HCT116 (cell line): ENCODE measurements at regions not wholly inside any gene's neighbourhood (a gene's known extent, or its start where the extent isn't known, plus 50 kb on each side); places are given as distances from the start of the nearest gene placed in this dataset.

ENCODE experiments used
- ATAC-seq: fragments of 200-7000 bp; cut with Tn5 transposase; 2 replicates; pipeline ENCODE4 v1.9.1; 2020; ENCODE audit warnings: mild to moderate bottlenecking, moderate library complexity
- BruUV-seq: library from RNA; stranded (reverse); fragments of 400-500 nt; replicated peaks from 2 replicates; lab custom pipeline; 2021; lab: Mats Ljungman, UMichigan
- CTCF ChIA-PET: fragments of 300-600 bp; sonication (Branson Sonifier 250); formaldehyde crosslinking; loops from one replicate; lab custom pipeline; 2021; ENCODE audit warnings: antibody characterized with exemption; lab: Charles Lee
- POLR2A ChIA-PET: fragments of 300-600, 350-600 bp; sonication (Branson Sonifier 250); formaldehyde crosslinking; loops from one replicate; lab custom pipeline; 2021; ENCODE audit warnings: antibody characterized with exemption; lab: Charles Lee
- RAD21 ChIA-PET, 2 experiments: fragments of 300-600 bp; sonication (Branson Sonifier 250); formaldehyde crosslinking; loops; one replicate each; lab custom pipeline; 2023; ENCODE audit warnings: low total read pairs in 2 of 2; ENCODE audit not compliant: uncharacterized antibody in 2 of 2, unreplicated experiment in 2 of 2, low non-redundant PET in 1 of 2; lab: Charles Lee
- DNase-seq: peaks from one replicate; pipeline ENCODE4 v3.0.0-alpha.2; 2010; ENCODE audit warnings: low read depth, low spot score
- H2AFZ ChIP-seq: fragments of 200-600 bp; shearing (Covaris generic), sonication (generic); 2 replicates; pipeline ENCODE4 v1.6.1; 2017; ENCODE audit warnings: low read depth, mixed run types, mixed read lengths, antibody characterized with exemption, low read length; ENCODE audit not compliant: poor library complexity, severe bottlenecking
- H3K27ac ChIP-seq: 2 replicates; pipeline ENCODE4 v1.5.1; 2012; ENCODE audit warnings: low read depth, low read length
- H3K27me3 ChIP-seq: fragments of 200-600 bp; sonication (generic); 2 replicates; pipeline ENCODE4 v1.6.1; 2016; ENCODE audit warnings: mixed run types, low read length, mixed read lengths; ENCODE audit not compliant: insufficient read depth
- H3K36me3 ChIP-seq, 2 experiments: fragments of 200-500 bp in 1 of 2; fragments of 200-600 bp in 1 of 2; sonication (Bioruptor generic) in 1 of 2; sonication (generic) in 1 of 2; 2 replicates each; pipeline versions ENCODE4 v1.5.1 to v1.6.1; 2014 to 2016; ENCODE audit warnings: low read length in 2 of 2, inconsistent platforms in 1 of 2, mixed read lengths in 1 of 2, mixed run types in 1 of 2; ENCODE audit not compliant: insufficient read depth in 2 of 2, control insufficient read depth in 1 of 2
- H3K4me1 ChIP-seq, 2 experiments: fragments of 200-600 bp in 1 of 2; sonication (generic) in 1 of 2; 2 replicates each; pipeline versions ENCODE4 v1.5.1 to v1.6.1; 2012 to 2017; ENCODE audit warnings: low read length in 2 of 2, inconsistent platforms in 1 of 2, mild to moderate bottlenecking in 1 of 2, mixed read lengths in 1 of 2, mixed run types in 1 of 2, moderate library complexity in 1 of 2; ENCODE audit not compliant: insufficient read depth in 2 of 2, control insufficient read depth in 1 of 2
- H3K4me2 ChIP-seq: fragments of 200-600 bp; sonication (generic); 2 replicates; pipeline ENCODE4 v1.6.1; 2017; ENCODE audit warnings: mixed run types, low read length, mixed read lengths
- H3K4me3 ChIP-seq, 2 experiments: fragments of 200-600 bp in 1 of 2; sonication (generic) in 1 of 2; replicated peaks in 1 of 2; 2 replicates each; pipeline ENCODE4 v1.5.1; 2011 to 2016; ENCODE audit warnings: low read length in 2 of 2, control low read depth in 1 of 2, low read depth in 1 of 2, mild to moderate bottlenecking in 1 of 2, mixed read lengths in 1 of 2, mixed run types in 1 of 2
- H3K79me2 ChIP-seq: fragments of 200-600 bp; sonication (generic); 2 replicates; pipeline ENCODE4 v1.6.1; 2017; ENCODE audit warnings: mild to moderate bottlenecking, mixed run types, low read length, moderate library complexity, mixed read lengths; ENCODE audit not compliant: insufficient read depth
- H3K9ac ChIP-seq: fragments of 200-600 bp; sonication (generic); 2 replicates; pipeline ENCODE4 v1.6.1; 2016; ENCODE audit warnings: low read length, mixed read lengths
- H3K9me2 ChIP-seq: fragments of 200-600 bp; sonication (generic), shearing (Covaris generic); 2 replicates; pipeline ENCODE4 v1.6.1; 2017; ENCODE audit warnings: mixed run types, mild to moderate bottlenecking, moderate library complexity; ENCODE audit not compliant: insufficient read depth
- H3K9me3 ChIP-seq, 2 experiments: fragments of 200-500 bp in 1 of 2; fragments of 200-600 bp in 1 of 2; sonication (Bioruptor generic) in 1 of 2; sonication (generic) in 1 of 2; 2 replicates each; pipeline ENCODE4 v1.6.1; 2014 to 2017; ENCODE audit warnings: low read length in 2 of 2, mixed read lengths in 2 of 2, inconsistent platforms in 1 of 2, low read depth in 1 of 2, mild to moderate bottlenecking in 1 of 2, mixed run types in 1 of 2, moderate library complexity in 1 of 2; ENCODE audit not compliant: control insufficient read depth in 1 of 2, insufficient read depth in 1 of 2
- H4K20me1 ChIP-seq: fragments of 200-600 bp; sonication (generic), shearing (Covaris generic); 2 replicates; pipeline ENCODE4 v1.6.1; 2017; ENCODE audit warnings: mixed run types, mild to moderate bottlenecking, moderate library complexity; ENCODE audit not compliant: insufficient read depth
- CBX3 ChIP-seq: IDR thresholded peaks from 2 replicates; pipeline ENCODE4 v1.6.1; 2012; ENCODE audit warnings: low read depth
- CEBPB ChIP-seq: IDR thresholded peaks from 2 replicates; pipeline ENCODE4 v1.6.1; 2012; ENCODE audit warnings: low read depth
- EGR1 ChIP-seq: IDR thresholded peaks from 2 replicates; pipeline ENCODE4 v1.6.1; 2012; ENCODE audit warnings: low read depth
- ELF1 ChIP-seq: IDR thresholded peaks from 2 replicates; pipeline ENCODE4 v1.6.1; 2012; ENCODE audit warnings: low read depth, borderline replicate concordance
- EZH2phosphoT487 ChIP-seq: fragments of 200-600 bp; IDR thresholded peaks from 2 replicates; pipeline ENCODE4 v1.6.1; 2018; ENCODE audit warnings: antibody characterized with exemption, borderline replicate concordance
- FOSL1 ChIP-seq: IDR thresholded peaks from 2 replicates; pipeline ENCODE4 v1.6.1; 2012; ENCODE audit warnings: low read depth
- JUND ChIP-seq: IDR thresholded peaks from 2 replicates; pipeline ENCODE4 v1.6.1; 2012
- MAX ChIP-seq: IDR thresholded peaks from 2 replicates; pipeline ENCODE4 v1.6.1; 2012
- POLR2A ChIP-seq: IDR thresholded peaks from 2 replicates; pipeline ENCODE4 v1.7.0; 2011; ENCODE audit warnings: borderline replicate concordance; ENCODE audit not compliant: insufficient read depth, insufficient read length; ENCODE audit errors: extremely low read depth
- POLR2AphosphoS5 ChIP-seq: IDR thresholded peaks from 2 replicates; pipeline ENCODE4 v1.6.1; 2011; ENCODE audit warnings: mild to moderate bottlenecking, low read depth, low read length, moderate library complexity
- RAD21 ChIP-seq: IDR thresholded peaks from 2 replicates; pipeline ENCODE4 v1.6.1; 2012; ENCODE audit warnings: low read depth, mild to moderate bottlenecking
- YY1 ChIP-seq: IDR thresholded peaks from 2 replicates; pipeline ENCODE4 v1.6.1; 2011; ENCODE audit warnings: low read length, low read depth, moderate library complexity, mild to moderate bottlenecking; ENCODE audit not compliant: insufficient replicate concordance; ENCODE audit errors: extremely low read depth
- ZFX ChIP-seq: fragments of 450-650 bp; IDR thresholded peaks from 2 replicates; pipeline ENCODE4 v1.6.1; 2017
- ZNF274 ChIP-seq: fragments of 200-500 bp; sonication (Bioruptor generic); IDR thresholded peaks from 2 replicates; pipeline ENCODE4 v1.6.1; 2014; ENCODE audit warnings: mild to moderate bottlenecking, low read depth, low read length, inconsistent platforms
- intact Hi-C: fragments of 100-400 bp; cut with micrococcal nuclease; formaldehyde crosslinking; loops from 2 replicates; pipeline ENCODE4 v1.10.0; 2022
- TF ChIP-seq, protein P1 (sequence below): IDR thresholded peaks from 2 replicates; pipeline ENCODE4 v1.6.1; 2011; ENCODE audit warnings: mild to moderate bottlenecking, low read length, moderate library complexity; ENCODE audit not compliant: insufficient replicate concordance; ENCODE audit errors: extremely low read depth
- TF ChIP-seq, protein P2 (sequence below): IDR thresholded peaks from 2 replicates; pipeline ENCODE4 v1.6.1; 2012
- TF ChIP-seq, protein P3 (sequence below), 3 experiments: fragments of 200-600 bp in 1 of 3; sonication (generic) in 1 of 3; IDR thresholded peaks in 2 of 3; conservative IDR thresholded peaks in 1 of 3; 2 replicates each; pipeline ENCODE4 v1.5.1; 2012 to 2017; ENCODE audit warnings: low read depth in 2 of 3, low read length in 2 of 3, antibody characterized with exemption in 1 of 3, borderline replicate concordance in 1 of 3, control low read depth in 1 of 3, mild to moderate bottlenecking in 1 of 3, mixed read lengths in 1 of 3, mixed run types in 1 of 3, moderate library complexity in 1 of 3; ENCODE audit not compliant: insufficient read depth in 1 of 3

GRCh38 chr5:110909950-110910349, 161.6 kb upstream of the TSLP start:
- no peak overlapping the region for H3K27ac ChIP-seq
- no peak for ATAC-seq
- ChIA-PET CTCF (no interaction called here), POLR2A (no interaction called here), RAD21 (no interaction called here)
- H3K4me1 ChIP-seq = no peaks in the 10 kb centered on the region
- H3K27me3 ChIP-seq = no peaks in the 10 kb centered on the region
- H2AFZ ChIP-seq = no peak overlapping the region
- H3K4me2 ChIP-seq = no peak overlapping the region
- no peak for DNase-seq
- H3K79me2 ChIP-seq = no peaks in the 10 kb centered on the region
- intact Hi-C loops = no loop called here
- no TSS peak for BruUV-seq
- TF ChIP-seq ZFX (no peak), POLR2AphosphoS5 (no peak), YY1 (no peak), JUND (no peak), MAX (no peak), POLR2A (no peak), ELF1 (no peak), ZNF274 (no peak), EZH2phosphoT487 (no peak), FOSL1 (no peak), RAD21 (no peak), EGR1 (no peak), CBX3 (no peak), CEBPB (no peak)
- TF ChIP-seq, protein P1, sequence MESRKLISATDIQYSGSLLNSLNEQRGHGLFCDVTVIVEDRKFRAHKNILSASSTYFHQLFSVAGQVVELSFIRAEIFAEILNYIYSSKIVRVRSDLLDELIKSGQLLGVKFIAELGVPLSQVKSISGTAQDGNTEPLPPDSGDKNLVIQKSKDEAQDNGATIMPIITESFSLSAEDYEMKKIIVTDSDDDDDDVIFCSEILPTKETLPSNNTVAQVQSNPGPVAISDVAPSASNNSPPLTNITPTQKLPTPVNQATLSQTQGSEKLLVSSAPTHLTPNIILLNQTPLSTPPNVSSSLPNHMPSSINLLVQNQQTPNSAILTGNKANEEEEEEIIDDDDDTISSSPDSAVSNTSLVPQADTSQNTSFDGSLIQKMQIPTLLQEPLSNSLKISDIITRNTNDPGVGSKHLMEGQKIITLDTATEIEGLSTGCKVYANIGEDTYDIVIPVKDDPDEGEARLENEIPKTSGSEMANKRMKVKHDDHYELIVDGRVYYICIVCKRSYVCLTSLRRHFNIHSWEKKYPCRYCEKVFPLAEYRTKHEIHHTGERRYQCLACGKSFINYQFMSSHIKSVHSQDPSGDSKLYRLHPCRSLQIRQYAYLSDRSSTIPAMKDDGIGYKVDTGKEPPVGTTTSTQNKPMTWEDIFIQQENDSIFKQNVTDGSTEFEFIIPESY = no peak
- TF ChIP-seq, protein P2, sequence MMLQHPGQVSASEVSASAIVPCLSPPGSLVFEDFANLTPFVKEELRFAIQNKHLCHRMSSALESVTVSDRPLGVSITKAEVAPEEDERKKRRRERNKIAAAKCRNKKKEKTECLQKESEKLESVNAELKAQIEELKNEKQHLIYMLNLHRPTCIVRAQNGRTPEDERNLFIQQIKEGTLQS = no peak
- TF ChIP-seq, protein P3, sequence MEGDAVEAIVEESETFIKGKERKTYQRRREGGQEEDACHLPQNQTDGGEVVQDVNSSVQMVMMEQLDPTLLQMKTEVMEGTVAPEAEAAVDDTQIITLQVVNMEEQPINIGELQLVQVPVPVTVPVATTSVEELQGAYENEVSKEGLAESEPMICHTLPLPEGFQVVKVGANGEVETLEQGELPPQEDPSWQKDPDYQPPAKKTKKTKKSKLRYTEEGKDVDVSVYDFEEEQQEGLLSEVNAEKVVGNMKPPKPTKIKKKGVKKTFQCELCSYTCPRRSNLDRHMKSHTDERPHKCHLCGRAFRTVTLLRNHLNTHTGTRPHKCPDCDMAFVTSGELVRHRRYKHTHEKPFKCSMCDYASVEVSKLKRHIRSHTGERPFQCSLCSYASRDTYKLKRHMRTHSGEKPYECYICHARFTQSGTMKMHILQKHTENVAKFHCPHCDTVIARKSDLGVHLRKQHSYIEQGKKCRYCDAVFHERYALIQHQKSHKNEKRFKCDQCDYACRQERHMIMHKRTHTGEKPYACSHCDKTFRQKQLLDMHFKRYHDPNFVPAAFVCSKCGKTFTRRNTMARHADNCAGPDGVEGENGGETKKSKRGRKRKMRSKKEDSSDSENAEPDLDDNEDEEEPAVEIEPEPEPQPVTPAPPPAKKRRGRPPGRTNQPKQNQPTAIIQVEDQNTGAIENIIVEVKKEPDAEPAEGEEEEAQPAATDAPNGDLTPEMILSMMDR (IDR thresholded peaks at IDR 0.05 in 2 of 3, conservative IDR thresholded peaks at IDR 0.05 in 1 of 3; ENCODE audit: borderline replicate concordance in 1 of 3, insufficient read depth in 1 of 3, low read depth in 2 of 3, low read length in 2 of 3) = no peak
- H3K9ac ChIP-seq = no peak overlapping the region
- H3K4me3 ChIP-seq = no peak overlapping the region
- no peaks in the 10 kb centered on the region for H4K20me1 ChIP-seq
- no peaks in the 10 kb centered on the region for H3K36me3 ChIP-seq
- no peaks in the 10 kb centered on the region for H3K9me3 ChIP-seq
- H3K9me2 ChIP-seq = no peaks in the 10 kb centered on the region
